Medulla oblongata (tissue), 1 donor: ENCODE measurements at regions not wholly inside any gene's neighbourhood (a gene's known extent, or its start where the extent isn't known, plus 50 kb on each side); places are given as distances from the start of the nearest gene placed in this dataset.

Source experiments
- DNase-seq: peaks from one replicate; pipeline ENCODE4 v3.0.0-alpha.2; 2015; ENCODE audit errors: extremely low spot score

- no peak for DNase-seq
These were observed 51.4 kb downstream of the MARCHF4 start for GRCh38 chr2:216320852-216321251.

- no peak for DNase-seq
These were observed 52.5 kb downstream of the MARCHF4 start for GRCh38 chr2:216319771-216320170.

GRCh38 chr2:216318521-216318874 lies 53.8 kb downstream of the MARCHF4 start:
- DNase-seq: no peak

- DNase-seq: no peak
These were observed 54.3 kb downstream of the MARCHF4 start for GRCh38 chr2:216317831-216318520.

- DNase-seq: no peak
These were observed 55.5 kb downstream of the MARCHF4 start for GRCh38 chr2:216316743-216317142.

- DNase-seq: no peak
These were observed 56.3 kb downstream of the MARCHF4 start for GRCh38 chr2:216315802-216316603.

GRCh38 chr2:216312441-216312840 lies 59.8 kb downstream of the MARCHF4 start:
- DNase-seq: no peak

GRCh38 chr2:216308576-216308975 lies 63.7 kb downstream of the MARCHF4 start:
- DNase-seq: no peak

GRCh38 chr2:216307496-216307895 lies 64.8 kb downstream of the MARCHF4 start:
- DNase-seq: no peak

- DNase-seq: no peak
These were observed 65.4 kb downstream of the MARCHF4 start for GRCh38 chr2:216306868-216307267.

- DNase-seq: no peak
These were observed 66.7 kb downstream of the MARCHF4 start for GRCh38 chr2:216305574-216305973.

- no peak for DNase-seq
These were observed 69.2 kb downstream of the MARCHF4 start for GRCh38 chr2:216302981-216303676.

GRCh38 chr2:216300906-216301305 lies 71.4 kb downstream of the MARCHF4 start:
- DNase-seq: no peak

GRCh38 chr2:216299588-216299987 lies 72.7 kb downstream of the MARCHF4 start:
- DNase-seq: no peak

- DNase-seq: no peak
These were observed 73.4 kb downstream of the MARCHF4 start for GRCh38 chr2:216298719-216299495.

- no peak for DNase-seq
These were observed 75.4 kb downstream of the MARCHF4 start for GRCh38 chr2:216296856-216297255.

GRCh38 chr2:216294305-216294704 lies 78.0 kb downstream of the MARCHF4 start:
- DNase-seq: no peak

GRCh38 chr2:216293883-216294282 lies 78.4 kb downstream of the MARCHF4 start:
- no peak for DNase-seq

- peak; percentile 46 for DNase-seq
These were observed 79.4 kb downstream of the MARCHF4 start for GRCh38 chr2:216292886-216293301.

- no peak for DNase-seq
These were observed 79.8 kb downstream of the MARCHF4 start for GRCh38 chr2:216292475-216292874.

GRCh38 chr2:216289470-216289869 lies 82.8 kb downstream of the MARCHF4 start:
- no peak for DNase-seq

GRCh38 chr2:216287251-216287650 lies 85.0 kb downstream of the MARCHF4 start:
- DNase-seq: no peak
